ENCODE measurements at regions not wholly inside any gene's neighbourhood (a gene's known extent, or its start where the extent isn't known, plus 50 kb on each side); places are given as distances from the start of the nearest gene placed in this dataset.
"Not testable (repeated sequence)": the region's sequence is repeated elsewhere in the genome, so short reads cannot be mapped to it uniquely, and the experiment has no call there.

DNA sequence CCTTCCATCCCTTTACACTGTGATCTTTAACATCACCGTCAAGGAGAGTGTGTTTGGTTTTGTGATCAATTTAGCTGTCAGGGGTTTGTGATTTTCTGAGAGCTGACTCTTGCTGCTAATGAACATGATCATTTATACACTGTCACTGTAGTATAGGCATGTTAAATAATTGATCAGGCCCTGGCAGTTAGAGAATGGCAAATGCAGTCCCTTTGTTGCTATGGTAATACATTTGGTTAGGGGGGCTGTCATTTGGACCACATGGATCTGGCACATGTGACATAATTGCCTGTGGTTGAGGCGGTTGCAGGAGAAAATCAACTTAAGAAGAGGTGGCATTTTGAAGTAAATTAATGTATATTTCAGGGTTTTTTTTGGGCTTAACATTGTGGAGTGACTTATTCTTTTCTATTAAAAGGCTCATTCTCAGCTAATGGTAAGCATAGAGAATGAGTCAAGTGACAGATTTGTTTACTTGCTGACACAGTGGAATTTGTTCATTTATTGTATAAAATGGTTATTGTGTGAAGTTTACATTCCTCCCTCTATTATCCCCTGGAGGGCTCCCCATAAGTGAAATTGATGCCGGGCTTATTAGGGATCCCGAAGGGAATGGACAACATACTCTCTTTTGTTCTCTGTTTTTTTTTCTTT is 114.0 kb downstream of the FHIP1A start:
- no peak for FAIRE-seq

GRCh38 chr4:151524610-151525009 is 115.6 kb downstream of the FHIP1A start:
- FAIRE-seq, result no peak

DNA sequence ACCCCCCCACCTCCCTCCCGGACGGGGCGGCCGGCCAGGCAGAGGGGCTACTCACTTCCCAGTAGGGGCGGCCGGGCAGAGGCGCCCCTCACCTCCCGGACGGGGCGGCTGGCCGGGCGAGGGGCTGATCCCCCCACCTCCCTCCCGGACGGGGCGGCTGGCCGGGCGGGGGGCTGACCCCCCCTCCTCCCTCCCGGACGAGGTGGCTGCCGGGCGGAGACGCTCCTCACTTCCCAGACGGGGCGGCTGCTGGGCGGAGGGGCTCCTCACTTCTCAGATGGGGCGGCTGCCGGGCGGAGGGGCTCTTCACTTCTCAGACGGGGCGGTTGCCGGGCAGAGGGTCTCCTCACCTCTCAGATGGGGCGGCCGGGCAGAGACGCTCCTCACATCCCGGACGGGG is 117.5 kb downstream of the FHIP1A start:
- FAIRE-seq, result not testable (repeated sequence)

GRCh38 chr4:151527699-151528098 is 118.7 kb downstream of the FHIP1A start:
- FAIRE-seq, result no peak

GRCh38 chr4:151529187-151529586 is 120.2 kb downstream of the FHIP1A start:
- no peak for FAIRE-seq

DNA sequence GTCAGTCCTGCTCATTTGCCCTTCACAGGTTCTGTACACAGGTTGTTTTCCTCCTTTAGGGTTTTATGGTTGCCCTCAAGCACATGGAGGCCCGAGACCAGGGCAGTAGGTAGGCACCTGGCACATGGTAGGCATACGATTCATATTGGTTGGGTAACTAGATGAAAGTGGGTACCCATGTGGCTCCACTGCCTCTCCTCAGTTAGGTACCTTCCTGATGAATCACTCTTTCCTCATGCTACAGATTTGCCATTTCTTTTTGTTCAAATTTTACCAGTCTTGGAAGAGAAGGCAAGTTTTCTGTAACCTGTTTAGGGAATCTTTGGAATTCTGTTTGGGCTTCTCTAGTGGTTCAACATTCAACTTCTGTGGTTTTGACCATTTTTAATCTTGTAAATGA is 121.3 kb downstream of the FHIP1A start:
- FAIRE-seq, result no peak

GRCh38 chr4:151530783-151531182 is 121.8 kb downstream of the FHIP1A start:
- FAIRE-seq, result no peak

DNA sequence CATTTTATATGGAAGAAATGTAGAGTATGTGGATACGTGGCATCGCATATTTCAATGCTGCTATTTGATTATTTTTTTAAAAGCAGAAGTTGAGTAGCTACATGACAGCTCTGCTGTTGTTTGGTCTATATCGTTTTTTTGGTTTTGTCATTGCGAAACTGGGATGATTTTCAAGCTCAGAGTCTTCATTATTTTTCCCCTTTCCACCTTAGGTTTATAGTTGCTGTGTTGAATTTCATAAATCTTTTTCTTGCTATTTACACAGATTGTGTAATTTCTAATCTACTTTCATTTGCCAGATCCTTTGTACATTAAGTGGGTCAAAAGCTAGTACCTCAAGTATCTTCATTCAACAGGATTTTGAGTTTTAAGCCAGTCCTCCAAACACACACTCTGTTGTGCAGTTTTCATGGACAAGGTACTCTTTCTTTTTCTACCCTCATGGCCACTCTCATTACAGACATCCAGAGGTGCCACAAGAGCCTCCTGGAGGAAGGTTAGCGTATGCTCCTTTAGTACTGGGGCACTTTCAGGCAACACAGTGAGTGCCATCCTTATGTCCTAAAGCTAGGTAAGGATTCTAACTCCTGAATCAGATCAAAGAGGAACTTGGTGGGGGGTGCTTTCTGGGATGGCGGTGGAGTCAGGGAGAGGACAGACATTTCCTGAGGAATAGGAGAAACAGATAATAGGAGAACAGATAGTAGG is 123.2 kb downstream of the FHIP1A start:
- no peak for FAIRE-seq

DNA sequence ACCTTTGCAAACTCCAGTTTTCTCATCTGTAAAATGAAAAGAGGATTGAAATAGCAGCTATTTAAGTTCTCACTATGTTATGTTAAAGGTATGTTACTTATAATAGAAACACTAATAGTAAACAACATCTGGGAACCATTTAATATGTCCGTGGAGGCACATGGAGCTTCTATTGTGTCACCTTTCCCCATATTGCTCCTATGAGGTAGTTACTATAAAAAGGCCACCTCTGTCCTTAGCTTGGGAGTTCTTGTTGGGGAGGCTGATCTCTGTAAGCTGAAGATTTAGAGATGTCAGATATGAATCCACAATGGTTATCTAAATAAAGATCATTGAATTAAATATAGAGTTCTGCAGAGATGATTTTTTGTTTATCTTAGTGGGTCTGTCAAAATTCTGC is 125.2 kb downstream of the FHIP1A start:
- no peak for FAIRE-seq

DNA sequence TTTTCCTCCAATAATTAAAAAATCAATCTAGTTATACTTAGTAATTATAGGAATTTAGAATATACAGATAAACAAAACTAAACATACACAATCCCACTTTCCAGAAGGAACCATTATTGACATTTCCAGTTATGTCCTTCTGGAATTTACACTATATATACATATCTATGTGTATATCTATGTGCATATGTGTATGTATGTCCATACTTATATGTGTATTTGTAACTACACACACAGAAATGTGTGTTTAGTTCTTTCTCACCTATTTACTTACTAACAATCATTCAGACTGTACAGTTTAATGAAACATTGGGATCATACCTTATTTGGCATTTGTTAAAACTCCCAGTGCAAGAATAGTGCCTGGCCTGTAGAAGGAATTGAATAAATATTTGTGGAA is 126.4 kb downstream of the FHIP1A start:
- no peak for FAIRE-seq

- no peak for FAIRE-seq
Observed at GRCh38 chr4:151537687-151538086, 128.7 kb downstream of the FHIP1A start.

DNA sequence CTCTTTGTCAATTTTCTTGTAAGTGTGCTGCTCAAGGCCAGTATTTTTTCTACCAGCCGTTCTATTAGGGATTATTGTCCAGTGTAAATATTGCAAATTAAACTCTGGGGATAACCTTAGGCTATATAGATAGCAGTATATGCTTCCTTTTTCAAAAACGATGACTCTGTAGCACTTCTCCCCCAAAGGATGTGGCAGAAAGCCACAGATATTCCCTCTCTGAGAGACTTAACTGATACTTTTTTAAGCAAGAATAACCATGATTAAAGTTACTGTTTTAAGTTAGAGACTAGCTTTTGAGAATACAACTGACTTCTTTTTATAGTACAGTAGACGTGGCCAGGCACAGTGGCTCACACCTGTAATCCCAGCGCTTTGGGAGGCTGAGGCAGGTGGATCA is 130.0 kb downstream of the FHIP1A start:
- FAIRE-seq, result no peak

- no peak for FAIRE-seq
Observed at GRCh38 chr4:151540728-151541388, 131.9 kb downstream of the FHIP1A start.

DNA sequence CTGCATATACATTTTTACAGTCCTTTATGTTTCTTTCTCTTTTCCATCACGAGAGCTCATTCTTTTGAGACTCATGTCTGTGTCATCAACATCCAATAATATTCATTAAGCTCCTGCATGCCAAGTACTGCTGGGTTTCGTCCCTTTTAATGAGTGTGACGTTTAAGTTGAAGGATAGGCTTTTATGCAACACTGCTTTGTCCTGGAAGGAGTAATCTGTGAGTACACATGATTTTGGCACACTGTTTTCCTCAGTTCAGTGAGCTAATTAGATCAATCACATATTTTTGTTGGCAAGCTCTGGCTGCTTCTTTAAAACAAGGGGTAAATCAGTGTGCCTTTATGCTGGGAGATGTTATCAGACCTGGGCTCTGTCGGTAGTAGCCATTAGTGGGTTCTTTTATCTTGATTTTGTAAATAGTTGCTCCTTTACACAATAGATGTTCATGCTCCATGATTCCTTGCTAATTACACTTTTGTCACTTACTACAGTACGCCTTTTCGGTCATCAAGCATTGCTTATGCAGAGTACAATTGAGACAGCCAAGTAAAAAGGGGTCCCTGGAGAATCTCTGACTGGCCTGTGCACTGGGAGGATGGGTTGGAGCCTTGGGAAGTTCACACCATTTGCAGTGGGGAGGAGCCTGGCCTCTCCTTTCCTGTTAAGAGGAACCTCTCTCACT is 132.6 kb downstream of the FHIP1A start:
- FAIRE-seq, result no peak

GRCh38 chr4:151548708-151549107 is 139.7 kb downstream of the FHIP1A start:
- no peak for FAIRE-seq

GRCh38 chr4:151549378-151549777 is 140.4 kb downstream of the FHIP1A start:
- not testable (repeated sequence) for FAIRE-seq

GRCh38 chr4:151553874-151554273 is 144.9 kb downstream of the FHIP1A start:
- no peak for FAIRE-seq

DNA sequence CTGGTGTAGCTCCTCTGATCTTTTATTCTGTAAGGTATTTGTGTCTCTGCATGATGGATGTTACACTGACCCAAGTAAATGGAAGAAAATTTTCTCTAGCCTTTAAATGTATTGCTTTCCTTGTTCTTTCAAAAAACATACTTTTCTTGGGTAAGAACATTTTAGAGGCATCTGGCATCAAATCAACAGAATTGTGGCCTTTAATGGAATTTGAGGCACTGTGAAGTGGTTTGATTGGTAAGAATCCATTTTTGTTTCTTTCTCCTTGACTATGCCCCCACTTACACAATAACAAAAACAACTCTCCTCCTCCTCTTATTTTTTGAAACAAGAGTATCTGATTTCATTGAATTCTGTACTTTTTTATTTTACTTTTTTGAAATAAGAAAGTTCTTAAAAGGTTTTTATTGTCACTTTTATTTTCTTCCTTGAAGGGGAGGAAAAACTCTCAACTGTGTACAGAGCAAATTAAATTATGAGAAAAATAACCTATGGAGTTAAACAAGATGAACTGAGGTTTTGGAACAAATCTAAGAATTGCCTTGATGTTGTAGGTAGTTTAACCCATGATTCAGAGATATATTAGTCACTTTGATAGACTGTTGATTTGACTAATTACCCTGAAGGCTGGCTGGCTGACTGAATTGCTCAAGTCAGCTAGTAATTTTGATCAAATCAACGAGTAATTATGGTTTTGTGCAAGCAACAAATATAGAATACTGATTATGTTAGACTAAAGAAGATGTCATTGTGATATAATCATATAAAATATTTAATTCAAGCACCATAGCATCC is 146.4 kb downstream of the FHIP1A start:
- FAIRE-seq, result peak; percentile 42

DNA sequence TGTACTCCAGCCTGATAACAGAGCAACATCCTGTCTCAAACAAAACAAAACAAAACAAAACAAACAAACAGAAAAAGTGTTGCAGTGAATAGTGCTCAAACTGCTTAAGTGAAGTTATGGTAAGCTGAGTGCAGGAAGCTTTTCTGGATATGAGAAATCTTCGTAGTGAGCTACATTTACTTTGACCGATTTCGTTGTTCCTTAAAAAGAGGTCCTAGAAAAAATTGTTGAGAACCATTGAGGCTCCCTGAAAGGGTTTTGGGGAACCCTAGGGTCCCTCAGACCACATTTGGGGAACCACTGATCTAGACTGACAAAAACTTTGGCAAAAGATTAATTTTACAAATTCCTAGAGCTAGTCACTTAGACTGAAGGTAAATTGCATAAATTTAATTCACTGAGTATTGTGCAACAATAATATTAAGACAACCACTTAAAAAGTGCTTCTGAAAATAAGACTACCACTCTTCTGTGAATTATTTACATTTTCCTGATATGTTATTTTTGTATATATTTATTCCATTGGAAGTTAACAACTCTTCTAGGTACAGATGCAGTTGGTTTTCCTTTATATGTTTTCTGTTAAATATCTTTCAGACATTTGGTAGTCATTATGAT is 149.6 kb downstream of the FHIP1A start:
- FAIRE-seq, result no peak

DNA sequence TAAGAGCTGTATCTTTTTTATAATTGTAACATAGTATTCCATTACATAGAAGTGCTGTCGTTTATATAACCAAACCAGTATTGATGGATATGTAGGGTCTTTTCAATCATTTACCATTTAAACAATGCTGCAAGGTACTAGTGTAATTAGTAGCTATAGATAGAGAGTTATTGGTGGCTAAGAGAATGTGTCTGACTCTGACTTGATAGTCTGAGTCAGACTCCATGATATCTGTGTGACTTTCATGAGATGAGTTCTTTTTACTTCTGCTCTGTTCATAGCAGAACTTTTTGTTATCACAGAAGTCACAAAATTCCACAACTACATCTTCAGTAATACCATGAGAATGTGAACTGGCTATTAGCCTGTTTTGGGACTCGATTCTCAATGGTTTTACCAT is 150.6 kb downstream of the FHIP1A start:
- FAIRE-seq, result no peak

DNA sequence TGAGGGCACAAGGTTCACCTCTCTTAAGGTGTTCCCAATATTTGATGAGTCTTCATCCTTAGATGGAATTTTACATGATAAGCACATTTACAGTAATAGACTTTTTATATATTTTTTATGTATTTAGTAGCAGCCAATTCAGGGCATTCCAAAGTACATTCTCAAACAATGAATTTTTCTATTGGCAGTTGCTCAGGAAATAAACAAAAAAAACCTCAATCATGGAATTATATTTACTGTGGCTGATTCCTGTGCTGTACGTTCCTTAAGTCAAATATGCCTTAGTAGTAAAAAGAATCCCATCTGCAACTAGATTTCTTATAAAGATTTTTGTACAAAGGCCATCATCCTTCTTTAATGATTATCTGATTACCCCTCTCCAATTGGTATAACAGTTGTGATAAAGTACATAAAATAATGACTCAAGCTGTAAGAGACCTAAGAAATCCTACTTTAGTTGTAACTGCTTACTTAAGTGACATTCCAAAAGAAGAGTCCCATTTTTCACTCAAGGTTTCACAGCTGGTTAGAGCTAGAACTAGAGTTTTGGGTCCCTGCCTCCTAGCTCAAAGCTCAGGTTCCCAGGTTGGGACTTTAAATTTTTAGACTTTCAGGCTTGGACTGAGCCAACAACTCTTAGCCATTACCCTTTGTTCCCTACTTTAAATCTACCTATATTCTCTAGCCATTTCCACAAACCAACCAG is 152.7 kb downstream of the FHIP1A start:
- FAIRE-seq, result no peak

- no peak for FAIRE-seq
Observed at GRCh38 chr4:151563194-151563593, 154.2 kb downstream of the FHIP1A start.
